ENCODE measurements at regions not wholly inside any gene's neighbourhood (a gene's known extent, or its start where the extent isn't known, plus 50 kb on each side); places are given as distances from the start of the nearest gene placed in this dataset.

DNA sequence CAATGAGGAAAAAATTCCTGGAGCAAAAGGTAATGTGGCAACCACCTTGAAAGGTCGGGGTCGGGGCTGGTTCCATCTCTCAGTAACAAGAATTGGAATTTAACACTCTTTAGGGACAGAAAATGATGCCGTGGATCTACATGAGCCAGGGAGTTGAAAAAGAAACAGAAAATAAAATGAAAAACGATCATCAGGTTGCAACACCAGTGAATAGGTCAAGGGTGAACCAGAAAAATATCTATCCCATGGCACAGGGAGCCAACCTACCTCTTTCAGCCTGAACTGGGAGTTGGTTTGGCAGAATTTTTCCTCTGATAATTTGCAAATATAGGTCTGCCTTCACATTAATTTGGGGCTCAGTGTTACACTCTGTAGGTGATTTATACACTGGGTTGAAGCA lies 93.7 kb downstream of the C4orf33 start (continued):
- TF ChIP-seq HNF4A (conservative IDR thresholded peaks at IDR 0.05): peak; percentile 42 to 46

DNA sequence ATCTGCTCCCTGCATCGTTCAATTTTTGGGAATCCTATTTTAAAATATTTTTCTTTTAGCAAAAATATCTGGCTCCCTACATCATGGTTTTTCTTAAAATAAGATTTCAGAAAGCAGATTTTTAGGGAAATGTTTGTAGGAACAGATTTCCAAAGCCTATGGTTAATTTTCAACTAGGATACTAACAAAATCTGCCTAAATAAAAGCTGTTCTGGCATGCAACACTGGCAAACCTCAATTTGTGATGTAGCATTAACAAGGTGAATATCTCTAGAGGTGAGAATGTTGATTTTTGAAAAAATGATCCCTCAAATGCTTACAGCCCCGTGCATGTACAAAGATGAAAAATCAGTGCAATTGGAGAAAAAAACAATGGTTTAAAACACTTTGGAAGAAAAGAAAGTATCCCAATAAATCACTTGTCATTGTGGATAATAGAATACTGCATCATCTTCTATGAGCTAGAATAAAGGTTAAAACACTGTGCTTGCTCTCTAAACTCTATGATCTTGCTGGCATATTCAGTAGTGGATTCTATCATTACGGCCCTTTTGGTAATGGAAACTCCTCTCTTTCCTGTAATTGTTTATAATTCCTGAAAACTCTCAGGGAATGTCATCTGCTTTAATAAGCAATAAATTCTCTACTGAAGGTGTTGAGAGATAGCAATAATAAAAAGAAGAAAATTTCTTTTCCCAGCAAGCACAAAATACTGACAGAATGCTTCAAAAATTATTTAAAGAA lies 97.6 kb downstream of the C4orf33 start:
- H3K27me3 ChIP-seq (ENCODE audit: control insufficient read depth in 4 of 4, insufficient read depth in 4 of 4, low read length in 3 of 4): no peaks in the 10 kb centered on the region
- 45% methylated on average over 3 of the region's 3 CpGs for WGBS
- no peak overlapping the region for H3K9ac ChIP-seq (ENCODE audit: low read depth in 1 of 2, low read length in 2 of 2)
- peaks cover 0 to 13% (median 2%) of the 10 kb centered on the region in 4 donors for H3K4me1 ChIP-seq (ENCODE audit: control insufficient read depth in 4 of 4, insufficient read depth in 4 of 4, low read length in 3 of 4)
- H3K4me3 ChIP-seq (ENCODE audit: low read depth in 1 of 3, low read length in 3 of 3): no peak overlapping the region
- TF ChIP-seq, protein P1, sequence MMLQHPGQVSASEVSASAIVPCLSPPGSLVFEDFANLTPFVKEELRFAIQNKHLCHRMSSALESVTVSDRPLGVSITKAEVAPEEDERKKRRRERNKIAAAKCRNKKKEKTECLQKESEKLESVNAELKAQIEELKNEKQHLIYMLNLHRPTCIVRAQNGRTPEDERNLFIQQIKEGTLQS (IDR thresholded peaks at IDR 0.05): no peak
- TF ChIP-seq SP1 (IDR thresholded peaks at IDR 0.05) (no peak), GABPA (IDR thresholded peaks at IDR 0.05 in 1 of 2, conservative IDR thresholded peaks at IDR 0.05 in 1 of 2) (no peak), RXRA (IDR thresholded peaks at IDR 0.05) (no peak), HNF4G (IDR thresholded peaks at IDR 0.05) (no peak), FOXA1 (IDR thresholded peaks at IDR 0.05) (no peak), NR2F2 (IDR thresholded peaks at IDR 0.05) (no peak)
- TF ChIP-seq, protein P2, sequence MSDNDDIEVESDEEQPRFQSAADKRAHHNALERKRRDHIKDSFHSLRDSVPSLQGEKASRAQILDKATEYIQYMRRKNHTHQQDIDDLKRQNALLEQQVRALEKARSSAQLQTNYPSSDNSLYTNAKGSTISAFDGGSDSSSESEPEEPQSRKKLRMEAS (IDR thresholded peaks at IDR 0.05): no peak
- TF ChIP-seq, protein P3, sequence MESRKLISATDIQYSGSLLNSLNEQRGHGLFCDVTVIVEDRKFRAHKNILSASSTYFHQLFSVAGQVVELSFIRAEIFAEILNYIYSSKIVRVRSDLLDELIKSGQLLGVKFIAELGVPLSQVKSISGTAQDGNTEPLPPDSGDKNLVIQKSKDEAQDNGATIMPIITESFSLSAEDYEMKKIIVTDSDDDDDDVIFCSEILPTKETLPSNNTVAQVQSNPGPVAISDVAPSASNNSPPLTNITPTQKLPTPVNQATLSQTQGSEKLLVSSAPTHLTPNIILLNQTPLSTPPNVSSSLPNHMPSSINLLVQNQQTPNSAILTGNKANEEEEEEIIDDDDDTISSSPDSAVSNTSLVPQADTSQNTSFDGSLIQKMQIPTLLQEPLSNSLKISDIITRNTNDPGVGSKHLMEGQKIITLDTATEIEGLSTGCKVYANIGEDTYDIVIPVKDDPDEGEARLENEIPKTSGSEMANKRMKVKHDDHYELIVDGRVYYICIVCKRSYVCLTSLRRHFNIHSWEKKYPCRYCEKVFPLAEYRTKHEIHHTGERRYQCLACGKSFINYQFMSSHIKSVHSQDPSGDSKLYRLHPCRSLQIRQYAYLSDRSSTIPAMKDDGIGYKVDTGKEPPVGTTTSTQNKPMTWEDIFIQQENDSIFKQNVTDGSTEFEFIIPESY (IDR thresholded peaks at IDR 0.05): no peak
- DNase-seq (ENCODE audit: low spot score): no peak
- H3K27ac ChIP-seq (ENCODE audit: low read depth in 1 of 2, low read length in 2 of 2): peak overlapping the region in 1 of 2 donors; percentile 36
- no peaks in the 10 kb centered on the region for H3K9me3 ChIP-seq (ENCODE audit: control insufficient read depth in 4 of 4, low read length in 3 of 4)
- no peaks in the 10 kb centered on the region for H3K36me3 ChIP-seq (ENCODE audit: control insufficient read depth in 4 of 4, insufficient read depth in 3 of 4, low read depth in 1 of 4, low read length in 3 of 4)

DNA sequence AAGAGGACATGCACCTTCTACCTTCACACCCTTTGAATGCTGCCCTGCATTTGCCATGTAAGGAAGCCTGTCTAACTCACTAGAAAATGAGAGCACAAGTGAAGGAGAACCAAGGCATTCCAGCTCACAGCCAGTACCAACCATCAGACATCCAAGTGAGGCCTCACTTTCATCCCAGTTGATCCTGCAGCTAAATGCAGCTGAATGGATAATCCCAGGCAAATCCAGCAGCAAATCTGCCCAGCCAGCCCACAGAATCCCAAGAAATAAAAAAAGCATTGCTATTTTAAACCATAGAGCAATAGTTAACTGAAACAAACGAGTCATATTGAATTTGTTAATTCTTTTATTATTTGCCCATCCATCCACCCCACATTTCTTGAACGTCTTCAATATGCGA lies 112.5 kb downstream of the C4orf33 start:
- H3K27me3 ChIP-seq (ENCODE audit: control insufficient read depth in 4 of 4, insufficient read depth in 4 of 4, low read length in 3 of 4): no peaks in the 10 kb centered on the region
- no peak overlapping the region for H3K9ac ChIP-seq (ENCODE audit: low read depth in 1 of 2, low read length in 2 of 2)
- H3K9me3 ChIP-seq (ENCODE audit: control insufficient read depth in 4 of 4, low read length in 3 of 4): no peaks in the 10 kb centered on the region
- H3K27ac ChIP-seq (ENCODE audit: low read depth in 1 of 2, low read length in 2 of 2): no peak overlapping the region
- WGBS: 85% methylated on average over 3 of the region's 3 CpGs
- no peak for DNase-seq (ENCODE audit: low spot score)
- H3K36me3 ChIP-seq (ENCODE audit: control insufficient read depth in 4 of 4, insufficient read depth in 3 of 4, low read depth in 1 of 4, low read length in 3 of 4): no peaks in the 10 kb centered on the region
- H3K4me1 ChIP-seq (ENCODE audit: control insufficient read depth in 4 of 4, insufficient read depth in 4 of 4, low read length in 3 of 4): no peaks in the 10 kb centered on the region
- no peak for TF ChIP-seq GABPA (IDR thresholded peaks at IDR 0.05 in 1 of 2, conservative IDR thresholded peaks at IDR 0.05 in 1 of 2)
- TF ChIP-seq, protein P4, sequence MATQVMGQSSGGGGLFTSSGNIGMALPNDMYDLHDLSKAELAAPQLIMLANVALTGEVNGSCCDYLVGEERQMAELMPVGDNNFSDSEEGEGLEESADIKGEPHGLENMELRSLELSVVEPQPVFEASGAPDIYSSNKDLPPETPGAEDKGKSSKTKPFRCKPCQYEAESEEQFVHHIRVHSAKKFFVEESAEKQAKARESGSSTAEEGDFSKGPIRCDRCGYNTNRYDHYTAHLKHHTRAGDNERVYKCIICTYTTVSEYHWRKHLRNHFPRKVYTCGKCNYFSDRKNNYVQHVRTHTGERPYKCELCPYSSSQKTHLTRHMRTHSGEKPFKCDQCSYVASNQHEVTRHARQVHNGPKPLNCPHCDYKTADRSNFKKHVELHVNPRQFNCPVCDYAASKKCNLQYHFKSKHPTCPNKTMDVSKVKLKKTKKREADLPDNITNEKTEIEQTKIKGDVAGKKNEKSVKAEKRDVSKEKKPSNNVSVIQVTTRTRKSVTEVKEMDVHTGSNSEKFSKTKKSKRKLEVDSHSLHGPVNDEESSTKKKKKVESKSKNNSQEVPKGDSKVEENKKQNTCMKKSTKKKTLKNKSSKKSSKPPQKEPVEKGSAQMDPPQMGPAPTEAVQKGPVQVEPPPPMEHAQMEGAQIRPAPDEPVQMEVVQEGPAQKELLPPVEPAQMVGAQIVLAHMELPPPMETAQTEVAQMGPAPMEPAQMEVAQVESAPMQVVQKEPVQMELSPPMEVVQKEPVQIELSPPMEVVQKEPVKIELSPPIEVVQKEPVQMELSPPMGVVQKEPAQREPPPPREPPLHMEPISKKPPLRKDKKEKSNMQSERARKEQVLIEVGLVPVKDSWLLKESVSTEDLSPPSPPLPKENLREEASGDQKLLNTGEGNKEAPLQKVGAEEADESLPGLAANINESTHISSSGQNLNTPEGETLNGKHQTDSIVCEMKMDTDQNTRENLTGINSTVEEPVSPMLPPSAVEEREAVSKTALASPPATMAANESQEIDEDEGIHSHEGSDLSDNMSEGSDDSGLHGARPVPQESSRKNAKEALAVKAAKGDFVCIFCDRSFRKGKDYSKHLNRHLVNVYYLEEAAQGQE (IDR thresholded peaks at IDR 0.05): no peak
- TF ChIP-seq JUND (IDR thresholded peaks at IDR 0.05): no peak
- TF ChIP-seq FOXA1 (IDR thresholded peaks at IDR 0.05): no peak
- no peak for TF ChIP-seq RAD21 (IDR thresholded peaks at IDR 0.05)
- TF ChIP-seq, protein P1 (IDR thresholded peaks at IDR 0.05): no peak
- TF ChIP-seq EGR1 (IDR thresholded peaks at IDR 0.05; ENCODE audit: low read depth in 2 of 2): no peak
- TF ChIP-seq TAF1 (conservative IDR thresholded peaks at IDR 0.05): no peak
- no peak for TF ChIP-seq NR2F2 (IDR thresholded peaks at IDR 0.05)
- TF ChIP-seq, protein P2 (IDR thresholded peaks at IDR 0.05): no peak
- TF ChIP-seq, protein P3 (IDR thresholded peaks at IDR 0.05): no peak
- TF ChIP-seq, protein P5, sequence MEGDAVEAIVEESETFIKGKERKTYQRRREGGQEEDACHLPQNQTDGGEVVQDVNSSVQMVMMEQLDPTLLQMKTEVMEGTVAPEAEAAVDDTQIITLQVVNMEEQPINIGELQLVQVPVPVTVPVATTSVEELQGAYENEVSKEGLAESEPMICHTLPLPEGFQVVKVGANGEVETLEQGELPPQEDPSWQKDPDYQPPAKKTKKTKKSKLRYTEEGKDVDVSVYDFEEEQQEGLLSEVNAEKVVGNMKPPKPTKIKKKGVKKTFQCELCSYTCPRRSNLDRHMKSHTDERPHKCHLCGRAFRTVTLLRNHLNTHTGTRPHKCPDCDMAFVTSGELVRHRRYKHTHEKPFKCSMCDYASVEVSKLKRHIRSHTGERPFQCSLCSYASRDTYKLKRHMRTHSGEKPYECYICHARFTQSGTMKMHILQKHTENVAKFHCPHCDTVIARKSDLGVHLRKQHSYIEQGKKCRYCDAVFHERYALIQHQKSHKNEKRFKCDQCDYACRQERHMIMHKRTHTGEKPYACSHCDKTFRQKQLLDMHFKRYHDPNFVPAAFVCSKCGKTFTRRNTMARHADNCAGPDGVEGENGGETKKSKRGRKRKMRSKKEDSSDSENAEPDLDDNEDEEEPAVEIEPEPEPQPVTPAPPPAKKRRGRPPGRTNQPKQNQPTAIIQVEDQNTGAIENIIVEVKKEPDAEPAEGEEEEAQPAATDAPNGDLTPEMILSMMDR (IDR thresholded peaks at IDR 0.05; ENCODE audit: low read depth, low read length, missing input control): no peak
- no peak overlapping the region for H3K4me3 ChIP-seq (ENCODE audit: low read depth in 1 of 3, low read length in 3 of 3)
